OCI-LY7 (cell line): ENCODE measurements at regions not wholly inside any gene's neighbourhood (a gene's known extent, or its start where the extent isn't known, plus 50 kb on each side); places are given as distances from the start of the nearest gene placed in this dataset.

Experiments
- CTCF ChIP-seq: fragments of 200-600 bp; sonication (generic); conservative IDR thresholded peaks from 2 replicates; pipeline ENCODE4 v1.5.1; 2014; ENCODE audit warnings: mild to moderate bottlenecking, antibody characterized with exemption, low read length, moderate library complexity, mixed read lengths
- EZH2phosphoT487 ChIP-seq: fragments of 200-600 bp; sonication (generic); IDR thresholded peaks from 2 replicates; pipeline ENCODE4 v1.6.1; 2018; ENCODE audit warnings: low read depth, borderline replicate concordance, mild to moderate bottlenecking, mixed run types, antibody characterized with exemption, low read length, moderate library complexity, mixed read lengths

GRCh38 chr13:47508527-47509228, 492.4 kb downstream of the SUCLA2 start:
- no peak for TF ChIP-seq CTCF
- TF ChIP-seq EZH2phosphoT487: no peak
